Stimulated activated CD8-positive, alpha-beta memory T cell treated with anti-CD3 and anti-CD28 coated beads, Interleukin-7, amount 100 ng/mL, for 24 hours (primary cell): ENCODE measurements at regions not wholly inside any gene's neighbourhood (a gene's known extent, or its start where the extent isn't known, plus 50 kb on each side); places are given as distances from the start of the nearest gene placed in this dataset.

Source experiments
- DNase-seq: peaks from one replicate; pipeline ENCODE4 v3.0.0-alpha.2; 2020; ENCODE audit warnings: low read depth

DNA sequence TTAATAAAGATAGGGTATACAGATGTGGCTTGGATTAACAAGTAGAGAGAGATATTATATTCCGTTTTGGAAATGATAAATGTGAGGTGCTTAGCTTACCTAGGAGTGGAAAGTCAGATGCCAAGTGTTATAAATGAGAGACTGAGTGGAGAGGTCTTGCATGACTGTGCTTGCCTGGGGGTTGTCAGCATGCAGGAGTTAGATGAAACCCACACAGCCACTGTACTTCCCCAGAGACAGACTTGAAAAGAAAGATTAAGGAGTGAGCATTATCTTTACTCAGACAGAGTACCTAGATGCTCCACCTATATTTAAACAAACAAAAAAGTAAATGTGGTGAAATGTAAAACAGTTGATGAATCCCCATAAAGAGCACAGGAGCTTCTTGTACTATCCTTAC lies 482.7 kb downstream of the RIT2 start:
- DNase-seq = no peak

DNA sequence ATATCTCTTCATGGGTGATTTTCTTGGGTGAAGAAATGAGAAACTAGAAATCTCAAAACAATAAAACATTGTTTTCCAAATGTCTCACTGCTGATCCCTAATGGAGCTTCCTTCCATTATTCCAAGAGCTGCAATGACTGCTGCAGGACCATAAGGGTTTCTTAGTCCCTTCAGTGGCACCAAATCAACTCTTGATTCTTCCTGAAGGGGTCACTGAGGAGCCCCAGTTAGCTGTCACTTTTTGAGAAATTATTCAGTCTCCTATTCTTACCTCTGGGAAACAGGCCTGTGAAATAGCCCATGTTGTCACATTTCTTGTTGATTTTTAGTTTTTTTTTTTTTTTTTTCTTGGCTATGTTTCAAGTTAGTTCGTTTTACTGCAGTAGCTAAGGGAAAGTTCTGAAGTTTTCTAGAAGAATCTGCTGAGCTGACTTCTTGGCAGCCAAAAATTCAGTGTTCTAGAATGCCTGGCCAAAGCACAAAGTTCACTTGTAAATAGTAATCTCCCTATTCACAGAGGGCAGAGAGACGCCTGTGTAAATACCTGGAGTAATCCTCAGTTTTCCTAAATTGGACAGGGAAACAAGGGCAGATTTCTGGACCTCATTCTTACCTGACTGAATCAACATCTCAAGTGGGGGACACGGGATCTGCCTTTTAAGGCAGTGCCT lies 480.0 kb downstream of the RIT2 start:
- no peak for DNase-seq

DNA sequence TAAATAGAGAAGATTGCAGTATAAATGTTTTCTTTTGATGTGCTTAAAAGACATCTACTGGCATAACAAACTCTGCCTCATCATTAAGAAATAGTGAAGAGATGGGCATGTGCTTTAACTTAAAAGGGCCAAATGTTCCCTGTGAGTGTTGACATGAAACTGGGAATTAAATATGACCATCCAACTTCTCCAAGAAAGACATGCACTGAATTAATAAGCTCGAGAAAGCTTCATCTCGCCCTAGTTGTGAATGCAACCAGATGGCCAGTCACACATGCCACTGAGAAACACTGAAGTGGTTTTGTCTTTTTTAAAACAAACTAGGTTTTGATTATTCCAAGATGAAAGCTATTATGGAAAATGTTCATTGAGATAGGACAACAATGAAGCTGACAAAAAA lies 479.2 kb downstream of the RIT2 start:
- DNase-seq = no peak

DNA sequence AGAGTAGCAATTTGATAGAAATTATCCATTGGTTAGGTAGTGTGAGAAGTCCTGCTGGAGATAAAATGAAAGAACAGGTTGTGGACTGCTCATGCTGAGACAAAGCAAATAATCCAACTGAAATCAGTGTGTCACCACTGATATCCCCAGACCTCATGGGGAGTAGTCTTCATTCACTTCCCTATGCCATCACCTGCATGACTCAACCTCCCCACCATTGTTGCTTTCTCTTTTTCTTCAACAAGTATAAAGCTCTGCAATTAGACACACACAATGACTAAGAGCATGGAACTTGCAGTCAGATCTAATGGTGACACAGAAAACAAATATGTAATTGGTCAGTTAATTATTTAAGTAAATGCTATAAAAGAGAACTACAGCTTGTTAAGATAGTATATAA lies 475.3 kb downstream of the RIT2 start:
- no peak for DNase-seq

DNA sequence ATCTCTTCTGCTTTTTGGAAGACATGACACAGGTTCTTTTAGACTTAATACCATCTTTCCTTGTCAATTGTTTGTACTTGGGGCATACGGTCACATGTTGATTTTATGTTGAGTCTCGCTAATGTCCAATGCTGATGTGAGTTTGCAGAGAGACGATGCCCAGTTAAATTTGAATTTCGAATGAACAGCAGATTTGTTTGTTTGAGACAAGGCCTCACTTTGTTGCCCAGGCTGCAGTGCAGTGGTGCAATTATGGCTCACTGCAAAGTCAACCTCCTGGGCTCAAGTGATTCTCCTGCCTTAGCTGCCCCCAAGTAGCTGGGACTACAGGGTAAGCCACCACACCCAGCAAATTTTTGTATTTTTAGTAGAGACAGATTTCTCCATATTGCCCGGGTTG lies 473.5 kb downstream of the RIT2 start:
- no peak for DNase-seq

DNA sequence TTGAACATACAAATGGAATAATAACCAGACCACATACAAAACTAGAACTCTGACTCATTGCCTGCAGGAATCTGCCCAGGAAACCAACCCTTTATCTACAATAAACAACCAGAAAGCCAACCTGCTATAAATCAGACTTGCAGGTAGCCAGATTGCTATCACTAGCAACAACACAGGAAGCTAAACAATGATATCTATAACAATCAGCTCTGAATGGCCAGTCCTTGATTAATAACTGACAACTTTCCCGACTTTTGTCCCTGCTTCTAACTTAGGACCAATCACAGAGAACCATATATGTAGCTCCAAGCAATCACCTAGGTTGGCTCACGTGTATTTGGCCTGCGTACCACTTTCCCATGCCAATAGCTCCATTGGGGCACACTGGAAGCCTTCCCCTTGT lies 470.8 kb downstream of the RIT2 start:
- DNase-seq = no peak

DNA sequence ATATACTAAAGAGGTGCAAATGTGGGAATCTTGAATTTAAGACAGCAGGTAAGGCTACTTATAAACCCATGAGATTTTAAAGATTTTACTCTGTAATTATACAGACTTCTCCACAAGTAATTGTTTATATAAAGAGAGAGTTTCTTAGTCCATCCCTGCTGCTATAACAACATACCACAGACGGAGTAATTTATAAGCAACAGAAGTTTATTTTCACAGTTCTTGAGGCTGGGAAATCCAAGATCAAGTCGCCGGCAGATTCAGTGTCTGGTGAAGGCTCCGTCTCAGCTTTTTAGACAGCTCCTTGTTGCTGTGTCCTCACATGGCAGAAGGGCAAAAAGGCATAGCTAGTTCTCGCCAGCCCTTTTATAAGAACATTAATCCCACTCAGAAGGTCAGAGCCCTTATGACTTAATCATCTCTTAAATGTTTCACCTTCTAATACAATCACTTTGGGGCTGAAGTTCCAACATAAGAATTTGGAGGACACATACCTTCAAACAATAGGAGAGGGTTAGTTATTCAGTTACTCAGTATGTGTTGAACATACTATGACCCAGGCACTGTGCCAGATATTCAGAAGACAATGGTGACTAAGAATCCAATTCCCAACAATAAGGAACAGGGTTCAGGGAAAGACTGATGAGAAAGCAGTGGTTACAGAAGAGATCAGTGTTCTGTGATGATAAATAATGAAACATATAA lies 466.0 kb downstream of the RIT2 start:
- no peak for DNase-seq

DNA sequence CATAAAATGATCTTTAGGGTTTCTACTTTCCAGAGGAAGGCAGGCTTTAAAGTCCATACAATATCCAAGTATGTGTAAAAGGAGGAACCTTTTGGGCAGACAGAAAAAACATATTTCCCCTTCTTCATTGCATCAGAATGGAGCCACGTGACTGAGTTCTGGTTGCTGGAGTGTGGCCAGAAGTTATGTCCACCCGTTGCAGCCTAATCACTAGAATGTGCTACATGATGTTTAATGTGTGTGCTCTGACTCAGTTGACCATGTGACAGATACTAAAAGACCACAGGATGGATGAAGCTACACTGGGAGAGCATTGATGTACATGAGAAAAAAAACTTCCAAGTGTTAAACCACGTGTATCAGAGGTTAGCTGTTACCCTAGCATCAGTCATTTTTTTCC lies 460.9 kb downstream of the RIT2 start:
- DNase-seq = no peak

DNA sequence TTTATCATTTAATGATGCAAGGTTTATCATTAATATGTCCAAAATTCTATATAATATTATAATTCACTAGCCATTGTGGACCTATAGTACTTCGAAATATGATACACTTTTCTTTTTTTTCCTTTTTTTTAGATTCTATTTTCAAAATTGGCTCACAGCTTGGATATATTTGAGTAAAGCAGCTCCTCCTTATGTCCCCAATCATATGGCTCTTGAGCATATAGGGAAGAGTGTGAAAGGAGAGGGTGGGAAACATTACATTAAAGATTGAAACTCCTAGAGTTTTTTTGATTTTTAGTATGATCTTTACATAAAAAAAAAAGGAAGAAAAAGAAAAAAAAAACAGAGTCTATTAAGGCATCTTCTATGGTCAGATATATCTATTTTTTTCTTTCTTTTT lies 457.9 kb downstream of the RIT2 start:
- no peak for DNase-seq

DNA sequence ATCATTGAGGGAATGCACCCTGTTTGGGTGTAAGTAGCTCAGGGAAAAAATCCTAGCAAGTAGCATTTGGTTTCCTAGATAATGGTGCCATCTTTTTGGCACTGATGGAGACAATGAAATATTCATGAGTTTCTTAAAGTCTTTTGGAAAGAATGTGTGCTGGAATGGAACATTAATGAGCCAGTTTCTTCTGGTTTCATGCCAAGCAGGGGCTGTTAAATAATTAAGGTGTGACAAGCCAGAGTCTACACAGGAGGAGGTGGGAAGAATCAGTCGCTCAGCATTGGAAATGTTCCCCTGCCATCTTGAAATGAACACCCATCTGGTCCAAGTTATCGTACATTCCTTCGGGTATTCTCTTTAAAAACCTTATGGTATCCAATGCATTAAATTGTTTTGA lies 457.3 kb downstream of the RIT2 start:
- no peak for DNase-seq

DNA sequence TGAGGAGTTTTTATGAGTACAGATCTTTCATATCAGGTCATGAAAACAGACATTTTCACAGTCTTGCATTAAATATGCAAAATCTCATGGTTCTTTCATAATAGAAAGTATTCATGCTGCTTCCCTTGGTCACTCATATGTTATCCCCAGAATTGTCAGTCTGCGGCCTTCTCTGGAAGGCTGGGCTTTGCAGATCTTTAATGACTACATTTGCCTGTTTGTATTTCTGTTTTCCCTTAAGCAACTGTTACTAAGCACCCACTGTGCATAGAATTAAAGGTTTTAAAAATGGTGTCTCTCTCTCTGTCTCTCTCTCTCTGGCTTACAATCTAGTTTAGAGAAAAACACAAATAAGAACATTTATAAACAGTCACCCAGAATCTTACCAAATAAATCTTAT lies 456.3 kb downstream of the RIT2 start:
- no peak for DNase-seq

DNA sequence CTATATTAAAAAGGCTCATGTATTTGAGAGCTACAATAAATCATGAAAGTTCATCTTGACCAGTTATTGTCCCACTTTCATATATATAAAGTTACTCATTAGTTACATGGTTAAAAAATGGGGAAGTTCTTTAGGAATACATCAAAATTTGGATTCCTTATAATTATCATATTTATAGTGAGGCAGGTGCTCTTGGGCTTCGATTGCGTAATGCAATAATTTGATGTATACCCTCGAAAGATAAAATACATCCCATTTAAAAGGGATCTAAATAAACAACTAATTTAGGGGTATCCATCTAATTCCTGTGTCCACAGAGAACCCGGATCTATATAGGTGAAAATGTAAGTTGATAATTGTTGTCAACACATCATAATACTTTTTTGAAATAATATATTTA lies 444.6 kb downstream of the RIT2 start:
- no peak for DNase-seq

DNA sequence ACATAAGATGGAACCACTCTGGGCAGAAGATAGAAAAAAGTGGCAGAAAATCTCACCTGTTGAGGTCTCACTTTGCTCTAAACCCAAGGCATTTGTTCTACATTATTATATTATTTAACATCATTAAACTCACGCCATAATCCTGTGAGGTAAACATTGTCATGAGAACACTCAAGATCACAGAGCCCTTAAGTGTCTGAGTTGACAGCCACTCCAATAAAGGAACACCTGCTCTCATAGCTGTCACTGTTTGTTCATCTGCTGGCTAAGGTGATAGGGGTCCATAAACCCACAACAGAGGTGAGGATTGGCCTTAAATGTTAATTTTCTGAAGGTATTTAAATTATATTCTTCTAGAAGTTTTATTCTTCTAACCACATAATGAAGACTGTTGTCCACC lies 439.7 kb downstream of the RIT2 start:
- DNase-seq = no peak

DNA sequence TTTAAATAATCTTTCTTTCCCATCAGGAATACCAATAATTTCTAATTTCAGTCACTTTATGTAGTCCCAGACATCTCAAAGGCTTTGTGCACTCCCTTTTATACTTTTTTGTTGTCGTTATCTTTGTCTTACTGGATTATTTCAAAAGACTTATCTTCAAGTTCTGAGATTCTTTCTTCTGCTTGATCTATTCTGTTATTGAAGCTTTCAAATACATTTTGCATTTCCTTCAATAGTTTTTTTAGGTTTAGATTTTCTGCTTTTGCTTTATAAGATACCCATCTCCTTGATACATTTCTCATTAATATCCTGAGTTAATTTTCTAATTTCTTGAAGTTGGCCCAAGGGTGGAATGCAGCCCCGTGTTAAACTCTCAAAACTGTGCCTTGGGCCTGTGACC lies 432.4 kb downstream of the RIT2 start:
- no peak for DNase-seq

DNA sequence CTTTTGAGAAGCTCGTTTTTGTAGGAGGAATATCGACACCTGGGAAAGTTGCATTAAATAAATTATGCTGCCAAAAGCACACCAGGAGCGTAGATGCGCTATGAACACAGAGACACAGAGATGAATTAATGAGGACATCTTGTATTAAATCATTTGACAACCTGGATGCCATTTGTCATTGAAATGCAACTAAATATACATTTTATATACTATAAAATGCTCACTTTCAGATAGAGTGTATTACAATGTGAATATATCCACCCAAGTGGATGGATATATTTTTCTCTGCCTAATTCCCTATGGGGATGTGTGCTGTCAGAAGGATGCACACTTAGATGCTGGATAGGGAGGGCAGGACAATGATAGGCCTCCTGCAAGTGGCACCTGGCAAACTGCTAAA lies 426.2 kb downstream of the RIT2 start:
- DNase-seq = no peak
